ENCODE measurements at regions not wholly inside any gene's neighbourhood (a gene's known extent, or its start where the extent isn't known, plus 50 kb on each side); places are given as distances from the start of the nearest gene placed in this dataset.

GRCh38 chr21:41092312-41092711 is 75.6 kb upstream of the BACE2 start:
- no peak overlapping the region for H2AK5ac ChIP-seq (ENCODE audit: insufficient read length, low read length)

More at GRCh38 chr21:41092312-41092711, 75.6 kb upstream of the BACE2 start:
- Histone ChIP-seq H3K9me3 (ENCODE audit: control insufficient read depth, low read depth, low read length) (no peaks in the 10 kb centered on the region), H2AFZ (ENCODE audit: low read length) (no peak overlapping the region), H3K27me3 (ENCODE audit: insufficient read depth, low read length) (no peaks in the 10 kb centered on the region), H3K4me2 (ENCODE audit: insufficient read depth, insufficient read length, low read length) (no peak overlapping the region), H4K5ac (ENCODE audit: insufficient read length, low read depth, low read length) (no peak overlapping the region), H2BK12ac (ENCODE audit: insufficient read length, low read depth, low read length) (no peak overlapping the region), H4K91ac (ENCODE audit: insufficient read length, low read depth, low read length) (no peak overlapping the region), H3K56ac (ENCODE audit: insufficient read length, low read depth, low read length) (no peak overlapping the region), H3K14ac (ENCODE audit: insufficient read depth, low read length) (no peak overlapping the region), H3K23me2 (ENCODE audit: insufficient read length, low read depth, low read length, poor library complexity, severe bottlenecking) (no peaks in the 10 kb centered on the region), H3K27ac (ENCODE audit: insufficient read length, low read depth, low read length) (no peak overlapping the region), H2BK120ac (ENCODE audit: low read depth, low read length, poor library complexity, severe bottlenecking) (no peak overlapping the region), H3K23ac (ENCODE audit: insufficient read length, low read depth, low read length) (no peak overlapping the region), H3K79me2 (ENCODE audit: insufficient read depth, low read length) (no peaks in the 10 kb centered on the region), H3K18ac (ENCODE audit: insufficient read length, low read depth, low read length) (no peak overlapping the region), H4K20me1 (ENCODE audit: control insufficient read depth, insufficient read depth, insufficient read length) (no peaks in the 10 kb centered on the region), H2BK15ac (ENCODE audit: low read depth, low read length) (no peak overlapping the region), H3K79me1 (ENCODE audit: insufficient read depth, low read depth, low read length, poor library complexity, severe bottlenecking) (no peaks in the 10 kb centered on the region), H3T11ph (ENCODE audit: low read length) (no peak overlapping the region), H2BK5ac (ENCODE audit: insufficient read length, low read length) (no peak overlapping the region), H3K4ac (ENCODE audit: low read depth, low read length) (no peak overlapping the region), H4K8ac (replicated peaks; ENCODE audit: insufficient read length, low read depth, low read length) (no peak overlapping the region), H3K4me1 (ENCODE audit: insufficient read depth, low read length) (no peaks in the 10 kb centered on the region), H3K9ac (ENCODE audit: extremely low read depth, insufficient read length, low read length) (no peak overlapping the region), H2BK20ac (ENCODE audit: low read depth, low read length, poor library complexity, severe bottlenecking) (no peak overlapping the region)
- no peak for DNase-seq
- H3K36me3 Mint-ChIP-seq (ENCODE audit: insufficient read depth in 1 of 3, low read depth in 3 of 3) = no peaks in the 10 kb centered on the region; a peak in 1 of 7 replicates
- no peak overlapping the region for H3K4me3 Mint-ChIP-seq
- no peaks in the 10 kb centered on the region; a peak in 1 of 5 replicates for H3K9me3 Mint-ChIP-seq
- peaks cover 2 to 4% of the 10 kb centered on the region in 2 experiments; a peak in 3 of 4 replicates for H3K4me1 Mint-ChIP-seq
- H3K27me3 Mint-ChIP-seq (ENCODE audit: low read depth) = peaks cover 5% of the 10 kb centered on the region
- TF ChIP-seq, protein P1, sequence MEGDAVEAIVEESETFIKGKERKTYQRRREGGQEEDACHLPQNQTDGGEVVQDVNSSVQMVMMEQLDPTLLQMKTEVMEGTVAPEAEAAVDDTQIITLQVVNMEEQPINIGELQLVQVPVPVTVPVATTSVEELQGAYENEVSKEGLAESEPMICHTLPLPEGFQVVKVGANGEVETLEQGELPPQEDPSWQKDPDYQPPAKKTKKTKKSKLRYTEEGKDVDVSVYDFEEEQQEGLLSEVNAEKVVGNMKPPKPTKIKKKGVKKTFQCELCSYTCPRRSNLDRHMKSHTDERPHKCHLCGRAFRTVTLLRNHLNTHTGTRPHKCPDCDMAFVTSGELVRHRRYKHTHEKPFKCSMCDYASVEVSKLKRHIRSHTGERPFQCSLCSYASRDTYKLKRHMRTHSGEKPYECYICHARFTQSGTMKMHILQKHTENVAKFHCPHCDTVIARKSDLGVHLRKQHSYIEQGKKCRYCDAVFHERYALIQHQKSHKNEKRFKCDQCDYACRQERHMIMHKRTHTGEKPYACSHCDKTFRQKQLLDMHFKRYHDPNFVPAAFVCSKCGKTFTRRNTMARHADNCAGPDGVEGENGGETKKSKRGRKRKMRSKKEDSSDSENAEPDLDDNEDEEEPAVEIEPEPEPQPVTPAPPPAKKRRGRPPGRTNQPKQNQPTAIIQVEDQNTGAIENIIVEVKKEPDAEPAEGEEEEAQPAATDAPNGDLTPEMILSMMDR (conservative IDR thresholded peaks at IDR 0.05) = no peak
- no CpG with 5 or more reads among the region's 7 CpGs for WGBS (ENCODE audit: extremely low coverage, insufficient read length, low lambda C conversion rate)
- no peak overlapping the region for H3K27ac Mint-ChIP-seq

Measured in H9 (cell line).